GM10248 (cell line): ENCODE measurements at regions not wholly inside any gene's neighbourhood (a gene's known extent, or its start where the extent isn't known, plus 50 kb on each side); places are given as distances from the start of the nearest gene placed in this dataset.
"Not testable (repeated sequence)": the region's sequence is repeated elsewhere in the genome, so short reads cannot be mapped to it uniquely, and the experiment has no call there.

ENCODE experiments used
- CTCF ChIA-PET: fragments of 300-600 bp; sonication (Branson Sonifier 250); formaldehyde crosslinking; extraction: SDS; loops from one replicate; lab custom pipeline; 2021; ENCODE audit warnings: antibody characterized with exemption; lab: Yijun Ruan, JAX
- POLR2A ChIA-PET: fragments of 350-650 bp; sonication (Branson Sonifier 250); formaldehyde crosslinking; extraction: SDS; loops from one replicate; lab custom pipeline; 2020; ENCODE audit warnings: antibody characterized with exemption; lab: Yijun Ruan, JAX
- DNase-seq: peaks from one replicate; pipeline ENCODE4 v3.0.0; 2012; ENCODE audit errors: extremely low spot score
- TF ChIP-seq, protein P1 (sequence below): IDR thresholded peaks from 2 replicates; pipeline ENCODE4 v1.5.1; 2012; ENCODE audit warnings: mild to moderate bottlenecking, low read depth; ENCODE audit errors: extremely low read depth, missing control alignments, control extremely low read depth

DNA sequence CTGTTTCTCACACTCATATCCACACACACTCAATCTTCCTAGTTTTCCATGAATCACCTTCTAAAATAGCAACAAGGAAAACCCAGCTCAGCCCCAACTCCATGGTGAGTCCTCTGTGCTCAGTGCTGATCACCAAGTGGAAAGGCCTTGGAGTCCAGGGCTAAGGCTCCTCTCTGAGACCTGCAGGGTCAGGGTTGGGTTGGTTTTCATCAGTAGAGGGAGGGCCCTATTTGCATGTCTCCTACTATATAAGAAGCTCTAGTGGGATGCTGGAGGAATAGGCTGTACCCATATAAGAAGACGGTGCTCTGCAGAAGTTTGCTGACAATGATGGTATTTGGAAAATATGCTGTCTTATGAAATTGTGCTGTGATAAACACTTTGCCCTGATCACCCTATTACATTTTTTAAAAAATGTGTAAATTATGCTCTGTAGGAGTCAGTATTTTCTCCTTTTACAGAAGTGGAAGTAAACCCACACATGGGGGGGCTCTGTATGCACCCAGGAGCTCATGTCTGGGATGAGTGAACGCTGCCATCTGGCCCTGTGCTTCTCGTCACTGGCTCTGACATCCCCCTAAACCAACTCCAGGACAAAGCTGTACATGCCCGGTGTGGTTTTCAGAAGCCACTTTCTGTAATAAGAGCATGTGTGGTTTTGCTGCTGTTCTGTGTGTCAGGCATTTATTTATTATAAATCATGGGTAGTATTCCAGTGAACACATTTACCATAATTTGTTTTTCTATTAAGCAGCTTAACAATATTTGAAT is 536.3 kb downstream of the TMEM121 start:
- ChIA-PET CTCF (interaction anchor here (1.0 to 1.9 kb wide), 4 partner anchors 9 to 555 kb away, joined by 3 to 5 read pairs (median 4); no protein-coding TSS in a partner anchor), POLR2A (no interaction called here)
- TF ChIP-seq, protein P1, sequence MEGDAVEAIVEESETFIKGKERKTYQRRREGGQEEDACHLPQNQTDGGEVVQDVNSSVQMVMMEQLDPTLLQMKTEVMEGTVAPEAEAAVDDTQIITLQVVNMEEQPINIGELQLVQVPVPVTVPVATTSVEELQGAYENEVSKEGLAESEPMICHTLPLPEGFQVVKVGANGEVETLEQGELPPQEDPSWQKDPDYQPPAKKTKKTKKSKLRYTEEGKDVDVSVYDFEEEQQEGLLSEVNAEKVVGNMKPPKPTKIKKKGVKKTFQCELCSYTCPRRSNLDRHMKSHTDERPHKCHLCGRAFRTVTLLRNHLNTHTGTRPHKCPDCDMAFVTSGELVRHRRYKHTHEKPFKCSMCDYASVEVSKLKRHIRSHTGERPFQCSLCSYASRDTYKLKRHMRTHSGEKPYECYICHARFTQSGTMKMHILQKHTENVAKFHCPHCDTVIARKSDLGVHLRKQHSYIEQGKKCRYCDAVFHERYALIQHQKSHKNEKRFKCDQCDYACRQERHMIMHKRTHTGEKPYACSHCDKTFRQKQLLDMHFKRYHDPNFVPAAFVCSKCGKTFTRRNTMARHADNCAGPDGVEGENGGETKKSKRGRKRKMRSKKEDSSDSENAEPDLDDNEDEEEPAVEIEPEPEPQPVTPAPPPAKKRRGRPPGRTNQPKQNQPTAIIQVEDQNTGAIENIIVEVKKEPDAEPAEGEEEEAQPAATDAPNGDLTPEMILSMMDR, result no peak
- no peak for DNase-seq

DNA sequence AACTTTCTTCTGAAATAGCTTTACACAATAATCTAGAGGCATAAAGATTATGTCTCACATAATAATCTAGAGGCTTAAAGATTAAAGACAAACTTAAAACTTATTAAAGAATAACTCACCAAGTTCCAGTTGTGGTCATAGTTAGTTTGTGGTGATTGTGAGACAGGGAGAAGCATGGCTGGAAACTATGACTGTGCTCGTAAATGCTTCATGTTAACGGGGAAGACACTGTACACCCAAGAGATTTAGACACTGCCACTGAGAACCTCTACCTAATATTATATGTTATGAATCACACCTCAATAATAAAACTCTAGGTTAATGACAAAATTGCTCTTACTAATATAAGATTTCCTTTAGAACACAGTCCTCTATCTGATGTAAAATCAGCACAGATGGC is 541.6 kb downstream of the TMEM121 start:
- TF ChIP-seq, protein P1, result no peak
- ChIA-PET POLR2A (no interaction called here), CTCF (no interaction called here)
- DNase-seq, result no peak

DNA sequence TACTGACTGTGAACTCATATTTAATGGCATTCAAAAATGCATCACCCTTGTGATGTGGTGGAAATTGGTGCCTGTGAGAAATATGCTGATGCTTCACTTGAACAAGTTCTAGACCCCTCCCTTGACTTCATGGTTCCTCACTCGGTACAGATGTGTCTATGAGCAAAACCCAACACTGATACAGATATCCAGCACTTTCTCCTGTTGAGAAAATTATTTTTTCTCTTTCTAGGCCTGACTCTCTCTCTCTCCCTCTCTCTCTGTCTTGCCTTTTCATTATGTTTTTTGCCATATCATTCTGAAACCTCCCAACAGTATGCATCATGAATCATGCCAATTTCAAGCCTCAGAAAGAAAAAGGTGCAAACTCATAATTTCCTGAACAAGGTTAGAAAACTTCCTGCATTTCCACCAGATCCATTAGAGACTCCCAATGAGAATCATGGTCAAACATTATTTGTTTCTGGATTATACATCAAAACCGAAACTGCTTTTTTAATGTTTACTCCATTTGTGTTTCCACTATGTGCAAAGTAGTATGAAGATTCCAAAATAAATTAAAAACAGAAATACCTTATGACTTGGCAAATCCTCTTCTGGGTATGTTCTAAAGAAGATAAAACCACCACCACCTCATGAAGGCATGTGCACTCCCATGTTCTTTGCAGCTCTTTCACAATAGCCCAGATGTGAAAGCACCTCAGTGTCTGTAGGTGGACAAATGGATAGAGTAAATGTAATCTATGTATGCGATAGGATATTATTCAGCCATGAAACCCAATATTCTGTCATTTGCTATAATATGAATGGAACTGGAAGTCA is 543.6 kb downstream of the TMEM121 start:
- TF ChIP-seq, protein P1, result no peak
- DNase-seq, result no peak
- CTCF ChIA-PET, result no interaction called here
- POLR2A ChIA-PET, result no interaction called here

DNA sequence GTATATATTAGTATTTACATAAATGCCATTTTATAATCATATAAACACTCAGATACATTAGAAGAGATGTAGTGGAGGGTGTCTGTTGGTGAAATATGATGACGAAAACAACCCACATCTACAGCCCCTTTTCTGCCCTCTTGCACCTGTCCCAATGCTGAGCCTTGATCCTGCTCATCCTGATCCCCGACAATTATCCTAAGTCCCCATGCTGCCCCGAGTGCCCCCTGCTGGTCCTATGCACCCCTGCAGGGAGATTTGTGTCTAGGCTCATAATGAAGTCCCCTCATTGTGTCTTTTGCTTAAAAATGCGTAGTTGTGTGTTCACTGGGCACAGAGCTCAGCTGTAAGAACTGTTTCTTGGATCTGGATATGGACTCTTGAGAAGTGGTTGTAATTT is 554.5 kb downstream of the TMEM121 start:
- POLR2A ChIA-PET, result no interaction called here
- TF ChIP-seq, protein P1, result no peak
- CTCF ChIA-PET, result no interaction called here

DNA sequence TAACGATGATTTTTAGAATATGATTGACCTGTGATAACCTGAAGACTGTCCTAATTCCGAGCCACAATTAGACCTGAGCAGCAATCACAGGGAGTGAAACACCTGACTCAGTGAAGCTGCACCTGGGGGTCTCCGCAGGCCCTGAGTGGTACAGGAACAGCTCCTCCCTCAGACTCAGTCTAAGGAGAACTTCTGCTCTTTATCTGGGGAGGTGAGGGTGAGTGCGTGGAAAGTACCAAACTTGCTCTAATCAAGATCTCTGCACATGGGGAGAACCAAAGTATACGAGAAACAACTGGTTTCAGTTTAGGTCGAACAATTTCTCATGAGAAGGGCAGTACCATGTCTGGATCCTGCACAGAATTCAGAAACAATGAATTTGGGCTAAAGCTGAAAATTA is 555.3 kb downstream of the TMEM121 start:
- POLR2A ChIA-PET, CTCF ChIA-PET, DNase-seq: not testable (repeated sequence)

More for the DNA sequence above, 554.5 kb downstream of the TMEM121 start:
- DNase-seq, result no peak

DNA sequence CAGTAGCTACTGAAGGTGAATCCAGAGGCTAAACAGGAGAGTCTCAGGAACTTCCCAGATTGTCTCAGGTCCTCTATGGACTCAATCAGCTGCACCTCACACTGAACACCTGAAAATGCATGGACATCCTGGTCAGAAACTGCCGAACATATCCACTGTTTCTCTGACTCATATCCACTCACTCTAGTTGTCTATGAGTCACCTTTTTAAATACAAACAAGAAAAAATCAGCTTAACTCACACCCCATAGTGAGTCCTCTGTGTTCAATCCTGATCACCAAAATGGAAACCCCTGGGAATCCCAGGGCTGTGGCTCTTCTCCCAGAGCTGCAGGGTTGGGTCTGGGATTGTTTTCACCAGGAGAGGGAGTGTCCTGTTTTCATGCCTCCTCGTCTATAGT is 556.7 kb downstream of the TMEM121 start:
- ChIA-PET POLR2A (no interaction called here), CTCF (no interaction called here)
- DNase-seq, result no peak
- TF ChIP-seq, protein P1, result no peak

DNA sequence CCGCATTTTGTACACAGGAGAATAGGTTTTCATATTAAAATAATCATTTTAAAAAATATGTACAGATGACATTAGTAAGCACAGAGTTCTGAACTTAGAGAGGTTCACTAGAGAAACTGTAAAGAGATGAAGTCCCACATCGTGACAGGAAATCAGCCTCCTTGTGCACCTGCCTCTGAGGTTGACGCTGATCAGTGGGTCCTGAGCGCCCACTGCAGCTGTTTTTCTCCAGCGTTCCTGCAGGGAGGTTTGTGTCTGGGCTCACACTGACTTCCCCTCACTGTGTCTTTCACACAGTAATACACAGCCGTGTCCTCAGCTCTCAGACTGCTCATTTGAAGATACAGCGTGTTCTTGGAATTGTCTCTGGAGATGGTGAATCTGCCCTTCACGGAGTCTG is 561.5 kb downstream of the TMEM121 start:
- TF ChIP-seq, protein P1, result no peak
- DNase-seq, result no peak
- POLR2A ChIA-PET, result no interaction called here
- CTCF ChIA-PET, result no interaction called here

DNA sequence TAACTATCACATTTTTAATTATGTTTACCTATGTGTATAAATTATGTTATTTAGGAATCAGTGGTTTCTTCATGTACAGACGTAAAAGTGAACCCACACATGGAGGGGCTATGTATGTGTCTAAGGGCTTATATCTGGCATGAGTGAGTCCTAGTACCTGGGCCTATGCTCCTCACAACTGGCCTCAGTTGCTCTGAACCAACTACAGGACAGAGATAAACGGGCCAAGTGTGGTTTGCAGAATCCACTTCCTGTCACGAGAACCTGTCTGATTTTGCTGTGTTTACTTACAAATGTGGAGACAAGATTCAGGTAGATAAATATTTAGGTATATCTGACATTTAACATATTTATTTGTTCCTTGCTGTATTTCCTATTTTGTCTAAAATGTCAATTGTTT is 562.5 kb downstream of the TMEM121 start:
- CTCF ChIA-PET, POLR2A ChIA-PET, DNase-seq: not testable (repeated sequence)
